ENCODE measurements at regions not wholly inside any gene's neighbourhood (a gene's known extent, or its start where the extent isn't known, plus 50 kb on each side); places are given as distances from the start of the nearest gene placed in this dataset.

DNA sequence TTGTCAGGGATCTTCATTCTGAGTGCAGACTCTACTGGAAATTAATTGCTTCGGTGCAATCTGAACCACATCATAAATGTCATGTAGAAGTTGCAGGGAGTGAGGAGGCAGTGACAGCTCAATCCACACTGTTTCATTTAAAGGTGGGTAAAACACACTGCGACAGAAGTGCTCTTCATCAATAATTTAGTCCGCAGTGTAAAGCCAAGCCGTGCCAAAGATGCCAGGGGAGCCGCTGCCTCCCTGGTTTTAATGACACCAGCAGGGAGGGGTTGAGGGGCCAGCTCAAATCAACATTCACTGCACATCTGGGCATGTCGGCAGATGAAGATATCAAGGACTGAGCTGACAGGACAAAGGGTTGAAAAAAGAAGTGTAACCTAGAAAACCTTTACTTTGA is 305.7 kb upstream of the VRK2 start (continued):
- TF ChIP-seq CHD7 (IDR thresholded peaks at IDR 0.05; ENCODE audit: insufficient replicate concordance, low read length) = no peak
- TF ChIP-seq POLR2AphosphoS5 (IDR thresholded peaks at IDR 0.05; ENCODE audit: low read depth, low read length) = no peak
- no peak for TF ChIP-seq CREB1 (IDR thresholded peaks at IDR 0.05)
- no peak for TF ChIP-seq SP4 (IDR thresholded peaks at IDR 0.05; ENCODE audit: low read length)

All from H1 (cell line).